Transverse colon (tissue), 3 donors: ENCODE measurements at regions not wholly inside any gene's neighbourhood (a gene's known extent, or its start where the extent isn't known, plus 50 kb on each side); places are given as distances from the start of the nearest gene placed in this dataset.

Experiments used
- POLR2A ChIP-seq: fragments of 450-650 bp; IDR thresholded peaks from one replicate; pipeline ENCODE4 v1.6.1; 2016; ENCODE audit warnings: antibody characterized with exemption, mild to moderate bottlenecking, moderate library complexity
- POLR2AphosphoS5 ChIP-seq, 3 donors: sonication (generic); formaldehyde crosslinking; IDR thresholded peaks; one replicate each; pipeline ENCODE4 v1.6.1; 2016; ENCODE audit warnings: antibody characterized with exemption in 3 of 3

- TF ChIP-seq POLR2AphosphoS5 (IDR thresholded peaks at IDR 0.05), result no peak
- no peak for TF ChIP-seq POLR2A
Observed at GRCh38 chr4:134610172-134610571, 408.6 kb upstream of the PABPC4L start.
